ENCODE measurements at regions not wholly inside any gene's neighbourhood (a gene's known extent, or its start where the extent isn't known, plus 50 kb on each side); places are given as distances from the start of the nearest gene placed in this dataset.
A peak's percentile ranks its signal among the peaks of the same experiment; 100 is the strongest.

DNA sequence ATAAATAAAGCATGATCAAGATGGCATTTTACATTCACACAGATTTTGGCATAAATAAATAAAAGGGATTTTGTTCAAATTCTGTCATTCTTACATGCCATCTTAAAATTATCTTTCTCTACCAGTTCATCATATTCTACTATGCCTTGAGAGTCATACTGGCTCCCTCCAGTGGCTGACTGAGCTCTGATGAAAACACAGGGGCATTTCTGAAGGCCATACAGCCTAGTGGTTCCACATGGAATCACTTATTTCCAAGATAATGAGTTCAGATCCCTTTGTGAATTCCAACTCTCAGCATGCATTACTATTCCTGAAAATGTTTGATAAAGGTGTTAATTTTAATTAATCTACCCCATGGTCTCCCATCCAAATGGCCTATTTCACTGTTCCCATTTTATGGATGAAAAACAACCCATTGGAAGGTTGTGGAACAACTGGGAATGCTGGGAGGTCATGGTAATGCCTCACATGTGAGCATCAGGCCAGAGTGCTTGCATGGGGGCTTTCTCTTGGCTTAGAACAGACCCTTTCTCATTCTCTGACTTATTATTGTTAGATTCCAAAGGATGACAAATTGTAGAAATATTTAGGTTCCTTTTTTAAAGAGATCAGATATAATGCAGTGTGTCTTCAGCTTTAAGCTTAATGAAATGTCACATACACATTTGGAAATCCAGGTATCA, 622.4 kb upstream of the PKN2 start:
- TF ChIP-seq ZNF70 (CRISPR knock-in tag; IDR thresholded peaks at IDR 0.05) = no peak
- TF ChIP-seq CSDC2 (CRISPR knock-in tag; IDR thresholded peaks at IDR 0.05) = no peak
- no peak for TF ChIP-seq ISL1 (CRISPR knock-in tag; IDR thresholded peaks at IDR 0.05)
- TF ChIP-seq PPARA (CRISPR knock-in tag; IDR thresholded peaks at IDR 0.05; ENCODE audit: borderline replicate concordance) = no peak
- no peak for TF ChIP-seq BACH2 (CRISPR knock-in tag; IDR thresholded peaks at IDR 0.05; ENCODE audit: borderline replicate concordance)
- TF ChIP-seq, protein P1, sequence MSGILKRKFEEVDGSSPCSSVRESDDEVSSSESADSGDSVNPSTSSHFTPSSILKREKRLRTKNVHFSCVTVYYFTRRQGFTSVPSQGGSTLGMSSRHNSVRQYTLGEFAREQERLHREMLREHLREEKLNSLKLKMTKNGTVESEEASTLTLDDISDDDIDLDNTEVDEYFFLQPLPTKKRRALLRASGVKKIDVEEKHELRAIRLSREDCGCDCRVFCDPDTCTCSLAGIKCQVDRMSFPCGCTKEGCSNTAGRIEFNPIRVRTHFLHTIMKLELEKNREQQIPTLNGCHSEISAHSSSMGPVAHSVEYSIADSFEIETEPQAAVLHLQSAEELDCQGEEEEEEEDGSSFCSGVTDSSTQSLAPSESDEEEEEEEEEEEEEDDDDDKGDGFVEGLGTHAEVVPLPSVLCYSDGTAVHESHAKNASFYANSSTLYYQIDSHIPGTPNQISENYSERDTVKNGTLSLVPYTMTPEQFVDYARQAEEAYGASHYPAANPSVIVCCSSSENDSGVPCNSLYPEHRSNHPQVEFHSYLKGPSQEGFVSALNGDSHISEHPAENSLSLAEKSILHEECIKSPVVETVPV (CRISPR knock-in tag; IDR thresholded peaks at IDR 0.05) = no peak
- TF ChIP-seq RARB (CRISPR knock-in tag; IDR thresholded peaks at IDR 0.05) = no peak
- no peak for TF ChIP-seq ZNF8 (CRISPR knock-in tag; IDR thresholded peaks at IDR 0.05)
- peak; percentile 97 for ATAC-seq

- TF ChIP-seq ZNF70 (CRISPR knock-in tag; IDR thresholded peaks at IDR 0.05) = no peak
- TF ChIP-seq, protein P2, sequence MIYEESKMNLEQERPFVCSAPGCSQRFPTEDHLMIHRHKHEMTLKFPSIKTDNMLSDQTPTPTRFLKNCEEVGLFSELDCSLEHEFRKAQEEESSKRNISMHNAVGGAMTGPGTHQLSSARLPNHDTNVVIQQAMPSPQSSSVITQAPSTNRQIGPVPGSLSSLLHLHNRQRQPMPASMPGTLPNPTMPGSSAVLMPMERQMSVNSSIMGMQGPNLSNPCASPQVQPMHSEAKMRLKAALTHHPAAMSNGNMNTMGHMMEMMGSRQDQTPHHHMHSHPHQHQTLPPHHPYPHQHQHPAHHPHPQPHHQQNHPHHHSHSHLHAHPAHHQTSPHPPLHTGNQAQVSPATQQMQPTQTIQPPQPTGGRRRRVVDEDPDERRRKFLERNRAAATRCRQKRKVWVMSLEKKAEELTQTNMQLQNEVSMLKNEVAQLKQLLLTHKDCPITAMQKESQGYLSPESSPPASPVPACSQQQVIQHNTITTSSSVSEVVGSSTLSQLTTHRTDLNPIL (CRISPR knock-in tag; IDR thresholded peaks at IDR 0.05; ENCODE audit: low read depth) = no peak
- TF ChIP-seq TOX (CRISPR knock-in tag; IDR thresholded peaks at IDR 0.05; ENCODE audit: borderline replicate concordance) = no peak
- ATAC-seq = no peak
These were observed 621.4 kb upstream of the PKN2 start for GRCh38 chr1:88062650-88063153.

GRCh38 chr1:88063605-88064004, 620.5 kb upstream of the PKN2 start:
- ATAC-seq = peak; percentile 61
- no peak for TF ChIP-seq SNAI2 (CRISPR knock-in tag; IDR thresholded peaks at IDR 0.05)
- TF ChIP-seq BACH2 (CRISPR knock-in tag; IDR thresholded peaks at IDR 0.05; ENCODE audit: borderline replicate concordance) = no peak
- TF ChIP-seq ZNF565 (CRISPR knock-in tag; conservative IDR thresholded peaks at IDR 0.05; ENCODE audit: low read depth) = no peak
- TF ChIP-seq, protein P2 (CRISPR knock-in tag; IDR thresholded peaks at IDR 0.05; ENCODE audit: low read depth) = no peak
- TF ChIP-seq GLIS3 (CRISPR knock-in tag; IDR thresholded peaks at IDR 0.05) = no peak
- TF ChIP-seq TOX (CRISPR knock-in tag; IDR thresholded peaks at IDR 0.05; ENCODE audit: borderline replicate concordance) = no peak
- no peak for TF ChIP-seq TSHZ2 (CRISPR knock-in tag; IDR thresholded peaks at IDR 0.05)
- TF ChIP-seq ESRRG (CRISPR knock-in tag; IDR thresholded peaks at IDR 0.05) = no peak
- TF ChIP-seq ISL1 (CRISPR knock-in tag; IDR thresholded peaks at IDR 0.05) = no peak
- no peak for TF ChIP-seq ZNF8 (CRISPR knock-in tag; IDR thresholded peaks at IDR 0.05)
- TF ChIP-seq, protein P1 (CRISPR knock-in tag; IDR thresholded peaks at IDR 0.05) = no peak
- no peak for TF ChIP-seq PATZ1 (CRISPR knock-in tag; IDR thresholded peaks at IDR 0.05; ENCODE audit: borderline replicate concordance)
- TF ChIP-seq ARNTL (CRISPR knock-in tag; IDR thresholded peaks at IDR 0.05; ENCODE audit: borderline replicate concordance, low read depth) = no peak
- no peak for TF ChIP-seq CSDC2 (CRISPR knock-in tag; IDR thresholded peaks at IDR 0.05)
- TF ChIP-seq RARB (CRISPR knock-in tag; IDR thresholded peaks at IDR 0.05) = no peak
